Activated T-cell treated with anti-CD3 and anti-CD28 coated beads, Interleukin-2, amount 50 U/mL, for 72 hours (primary cell): ENCODE measurements at regions not wholly inside any gene's neighbourhood (a gene's known extent, or its start where the extent isn't known, plus 50 kb on each side); places are given as distances from the start of the nearest gene placed in this dataset.
"Not testable (repeated sequence)": the region's sequence is repeated elsewhere in the genome, so short reads cannot be mapped to it uniquely, and the experiment has no call there.

Experiments used
- ATAC-seq, 2 donors: fragments of 150-1000 bp; cut with Tn5 transposase; replicated peaks in 1 of 2; 2 replicates each; pipeline ENCODE4 v1.10.0; 2021; ENCODE audit warnings: moderate library complexity in 2 of 2, mild to moderate bottlenecking in 1 of 2
- DNase-seq, 2 donors: peaks; one replicate each; pipeline ENCODE4 v3.0.0; 2021 to 2022; ENCODE audit warnings: mixed read lengths in 1 of 2
- H3K27ac Mint-ChIP-seq: one replicate; pipeline ENCODE4 v1.8.0; 2022; ENCODE audit warnings: mild to moderate bottlenecking, moderate library complexity, mixed read lengths
- H3K27me3 Mint-ChIP-seq: one replicate; pipeline ENCODE4 v1.8.0; 2022; ENCODE audit warnings: low read depth, mixed read lengths
- H3K36me3 Mint-ChIP-seq, 2 donors: one replicate each; pipeline ENCODE4 v1.8.0; 2022; ENCODE audit warnings: mixed read lengths in 2 of 2, mild to moderate bottlenecking in 1 of 2; ENCODE audit not compliant: insufficient read depth in 2 of 2
- H3K4me1 Mint-ChIP-seq: one replicate; pipeline ENCODE4 v1.8.0; 2022; ENCODE audit warnings: low read depth, mixed read lengths
- H3K4me3 Mint-ChIP-seq, 2 donors: one replicate each; pipeline ENCODE4 v1.8.0; 2022; ENCODE audit warnings: mild to moderate bottlenecking in 2 of 2, mixed read lengths in 2 of 2, moderate library complexity in 2 of 2
- H3K9me3 Mint-ChIP-seq, 2 donors: one replicate each; pipeline ENCODE4 v1.8.0; 2022; ENCODE audit warnings: mixed read lengths in 2 of 2

- Mint-ChIP-seq H3K4me1 (no peaks in the 10 kb centered on the region), H3K4me3 (no peak overlapping the region), H3K36me3 (peaks cover 0 to 1% of the 10 kb centered on the region in 2 donors), H3K27ac (no peak overlapping the region), H3K27me3 (no peaks in the 10 kb centered on the region), H3K9me3 (peaks cover 9 to 12% of the 10 kb centered on the region in 2 donors)
- DNase-seq (no peak), ATAC-seq (no peak)
These were observed 102.4 kb upstream of the DLGAP1 start for GRCh38 chr18:4557502-4557901.

GRCh38 chr18:4551001-4551360, 95.9 kb upstream of the DLGAP1 start:
- no peak for DNase-seq
- no peak overlapping the region for H3K27ac Mint-ChIP-seq
- ATAC-seq: no peak
- H3K9me3 Mint-ChIP-seq: peaks cover 1 to 5% of the 10 kb centered on the region in 2 donors
- H3K27me3 Mint-ChIP-seq: no peaks in the 10 kb centered on the region
- peaks cover 0 to 1% of the 10 kb centered on the region in 2 donors for H3K36me3 Mint-ChIP-seq
- H3K4me3 Mint-ChIP-seq: no peak overlapping the region
- no peaks in the 10 kb centered on the region for H3K4me1 Mint-ChIP-seq

DNA sequence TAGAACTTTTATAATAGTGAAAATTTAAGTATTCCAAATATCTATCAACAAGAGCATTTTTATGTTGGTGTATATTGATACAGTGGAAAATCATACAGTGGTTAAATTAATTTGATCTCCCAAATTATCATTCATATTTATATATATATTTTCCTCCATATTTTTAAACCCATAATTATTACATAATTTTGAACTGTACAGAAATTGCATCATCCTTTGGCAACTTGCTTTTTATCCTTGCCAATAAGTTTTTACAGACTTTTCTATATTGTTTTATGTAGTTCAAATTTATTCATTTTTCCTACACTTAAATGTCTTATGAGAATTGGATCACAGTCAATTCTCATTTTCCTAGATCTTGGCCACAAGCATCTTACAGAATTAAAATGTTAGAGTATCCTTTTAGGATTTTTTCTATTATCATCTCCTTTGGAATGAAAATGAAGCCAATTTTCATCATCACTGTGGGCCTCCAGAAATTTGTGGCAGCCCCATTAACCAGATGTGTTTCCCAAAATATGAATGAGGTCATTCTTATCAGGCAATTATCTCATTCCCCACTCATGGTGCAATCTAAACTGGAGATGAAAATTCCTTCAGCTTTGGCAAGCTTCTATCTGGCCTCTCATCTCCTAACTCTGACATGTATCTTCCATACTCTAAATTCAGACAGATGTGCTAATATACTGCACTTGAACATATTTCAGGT, 94.2 kb upstream of the DLGAP1 start:
- Mint-ChIP-seq H3K9me3 (peaks cover 2 to 6% of the 10 kb centered on the region in 2 donors), H3K27ac (no peak overlapping the region), H3K36me3 (peaks cover 0 to 2% of the 10 kb centered on the region in 2 donors), H3K4me1 (no peaks in the 10 kb centered on the region), H3K27me3 (no peaks in the 10 kb centered on the region), H3K4me3 (no peak overlapping the region)
- ATAC-seq (no peak), DNase-seq (no peak)

- no peak for ATAC-seq
- H3K27ac Mint-ChIP-seq: no peak overlapping the region
These were observed 92.0 kb upstream of the DLGAP1 start for GRCh38 chr18:4547126-4547525.

GRCh38 chr18:4544142-4544541, 89.0 kb upstream of the DLGAP1 start:
- no peak overlapping the region for H3K4me3 Mint-ChIP-seq
- H3K36me3 Mint-ChIP-seq: peaks cover 0 to 2% of the 10 kb centered on the region in 2 donors
- ATAC-seq (no peak), DNase-seq (no peak)
- H3K4me1 Mint-ChIP-seq: no peaks in the 10 kb centered on the region
- H3K27ac Mint-ChIP-seq: no peak overlapping the region
- peaks cover 3 to 4% of the 10 kb centered on the region in 2 donors for H3K9me3 Mint-ChIP-seq
- H3K27me3 Mint-ChIP-seq: no peaks in the 10 kb centered on the region

More at GRCh38 chr18:4547126-4547525, 92.0 kb upstream of the DLGAP1 start:
- Mint-ChIP-seq H3K4me1 (no peaks in the 10 kb centered on the region), H3K9me3 (peaks cover 2 to 6% of the 10 kb centered on the region in 2 donors), H3K4me3 (no peak overlapping the region), H3K36me3 (peaks cover 0 to 2% of the 10 kb centered on the region in 2 donors), H3K27me3 (no peaks in the 10 kb centered on the region)
- no peak for DNase-seq

- H3K27me3 Mint-ChIP-seq: no peaks in the 10 kb centered on the region
These were observed 88.6 kb upstream of the DLGAP1 start for GRCh38 chr18:4543711-4544110.

DNA sequence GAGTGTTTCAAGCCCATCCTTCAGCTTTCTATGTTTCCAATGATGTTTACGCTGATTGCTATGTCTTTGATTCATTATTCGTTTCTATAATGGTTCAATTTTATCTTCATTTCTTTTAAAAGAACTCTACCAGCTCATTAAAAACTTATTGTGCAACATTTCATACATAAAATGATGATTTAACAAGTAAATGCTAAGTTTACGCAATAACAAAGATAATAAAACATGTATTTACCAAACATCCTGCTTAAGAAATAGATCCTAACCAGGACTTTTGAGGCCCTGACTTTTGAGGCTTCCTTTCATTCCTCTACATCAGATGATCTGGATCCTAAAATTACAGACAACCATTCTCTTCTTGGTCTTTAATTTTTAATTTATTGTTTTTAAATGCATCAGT, 86.5 kb upstream of the DLGAP1 start:
- peaks cover 2 to 5% of the 10 kb centered on the region in 2 donors for H3K36me3 Mint-ChIP-seq
- DNase-seq: no peak

More at GRCh38 chr18:4543711-4544110, 88.6 kb upstream of the DLGAP1 start:
- Mint-ChIP-seq H3K9me3 (peaks cover 3 to 6% of the 10 kb centered on the region in 2 donors), H3K4me3 (no peak overlapping the region), H3K4me1 (no peaks in the 10 kb centered on the region), H3K27ac (no peak overlapping the region), H3K36me3 (peaks cover 2 to 4% of the 10 kb centered on the region in 2 donors)
- ATAC-seq (no peak), DNase-seq (no peak)

GRCh38 chr18:4536447-4536846, 81.3 kb upstream of the DLGAP1 start:
- no peaks in the 10 kb centered on the region for H3K4me1 Mint-ChIP-seq
- no peaks in the 10 kb centered on the region for H3K27me3 Mint-ChIP-seq
- no peak overlapping the region for H3K4me3 Mint-ChIP-seq
- H3K36me3 Mint-ChIP-seq: peaks cover 3 to 11% of the 10 kb centered on the region in 2 donors
- H3K9me3 Mint-ChIP-seq: peaks cover 12 to 19% of the 10 kb centered on the region in 2 donors
- DNase-seq (no peak), ATAC-seq (no peak)
- no peak overlapping the region for H3K27ac Mint-ChIP-seq

More for the DNA sequence above, 86.5 kb upstream of the DLGAP1 start:
- Mint-ChIP-seq H3K4me1 (no peaks in the 10 kb centered on the region), H3K27me3 (no peaks in the 10 kb centered on the region), H3K9me3 (peaks cover 7 to 12% of the 10 kb centered on the region in 2 donors), H3K4me3 (no peak overlapping the region), H3K27ac (no peak overlapping the region)
- no peak for ATAC-seq

GRCh38 chr18:4528405-4528804, 73.3 kb upstream of the DLGAP1 start:
- Mint-ChIP-seq H3K36me3 (peaks cover 2 to 3% of the 10 kb centered on the region in 2 donors), H3K27ac (no peak overlapping the region), H3K27me3 (no peaks in the 10 kb centered on the region), H3K4me1 (no peaks in the 10 kb centered on the region), H3K4me3 (no peak overlapping the region), H3K9me3 (peaks cover 9 to 30% of the 10 kb centered on the region in 2 donors)
- DNase-seq (no peak), ATAC-seq (no peak)

GRCh38 chr18:4527826-4528225, 72.7 kb upstream of the DLGAP1 start:
- H3K4me3 Mint-ChIP-seq, H3K27me3 Mint-ChIP-seq, H3K4me1 Mint-ChIP-seq: not testable (repeated sequence)

GRCh38 chr18:4524096-4524495, 69.0 kb upstream of the DLGAP1 start:
- H3K9me3 Mint-ChIP-seq: peaks cover 6 to 19% of the 10 kb centered on the region in 2 donors
- H3K36me3 Mint-ChIP-seq: no peaks in the 10 kb centered on the region
- H3K4me1 Mint-ChIP-seq: no peaks in the 10 kb centered on the region
- no peak overlapping the region for H3K4me3 Mint-ChIP-seq
- no peak overlapping the region for H3K27ac Mint-ChIP-seq
- ATAC-seq: no peak
- no peaks in the 10 kb centered on the region for H3K27me3 Mint-ChIP-seq
- no peak for DNase-seq

More at GRCh38 chr18:4527826-4528225, 72.7 kb upstream of the DLGAP1 start:
- peaks cover 6 to 27% of the 10 kb centered on the region in 2 donors for H3K9me3 Mint-ChIP-seq
- H3K27ac Mint-ChIP-seq, DNase-seq, H3K36me3 Mint-ChIP-seq, ATAC-seq: not testable (repeated sequence)

- DNase-seq: no peak
- no peaks in the 10 kb centered on the region for H3K27me3 Mint-ChIP-seq
- ATAC-seq: no peak
- H3K36me3 Mint-ChIP-seq: no peaks in the 10 kb centered on the region
- no peaks in the 10 kb centered on the region for H3K4me1 Mint-ChIP-seq
- no peak overlapping the region for H3K4me3 Mint-ChIP-seq
- H3K9me3 Mint-ChIP-seq: peaks cover 2 to 6% of the 10 kb centered on the region in 2 donors
- H3K27ac Mint-ChIP-seq: no peak overlapping the region
These were observed 56.1 kb upstream of the DLGAP1 start for GRCh38 chr18:4511166-4511565.

DNA sequence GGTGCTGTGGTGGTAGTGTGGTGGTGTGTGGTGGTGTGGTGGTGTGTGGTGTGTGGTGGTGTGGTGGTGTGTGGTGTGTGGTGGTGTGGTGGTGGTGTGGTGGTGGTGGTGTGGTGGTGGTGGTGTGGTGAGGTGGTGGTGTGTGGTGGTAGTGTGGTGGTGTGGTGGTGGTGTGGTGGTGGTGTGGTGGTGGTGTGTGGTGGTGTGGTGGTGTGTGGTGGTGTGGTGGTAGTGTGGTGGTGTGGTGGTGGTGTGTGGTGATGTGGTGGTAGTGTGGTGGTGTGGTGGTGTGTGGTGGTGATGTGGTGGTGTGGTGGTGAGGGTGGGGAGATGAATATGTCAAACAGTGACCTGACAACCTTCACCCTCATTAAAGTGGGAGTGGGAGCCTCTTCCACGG, 55.6 kb upstream of the DLGAP1 start:
- Mint-ChIP-seq H3K9me3 (peaks cover 2 to 6% of the 10 kb centered on the region in 2 donors), H3K36me3 (no peaks in the 10 kb centered on the region), H3K27me3 (no peaks in the 10 kb centered on the region), H3K27ac (no peak overlapping the region), H3K4me3 (no peak overlapping the region), H3K4me1 (no peaks in the 10 kb centered on the region)
- DNase-seq (no peak), ATAC-seq (peak in 1 of 2 donors; percentile 27)

DNA sequence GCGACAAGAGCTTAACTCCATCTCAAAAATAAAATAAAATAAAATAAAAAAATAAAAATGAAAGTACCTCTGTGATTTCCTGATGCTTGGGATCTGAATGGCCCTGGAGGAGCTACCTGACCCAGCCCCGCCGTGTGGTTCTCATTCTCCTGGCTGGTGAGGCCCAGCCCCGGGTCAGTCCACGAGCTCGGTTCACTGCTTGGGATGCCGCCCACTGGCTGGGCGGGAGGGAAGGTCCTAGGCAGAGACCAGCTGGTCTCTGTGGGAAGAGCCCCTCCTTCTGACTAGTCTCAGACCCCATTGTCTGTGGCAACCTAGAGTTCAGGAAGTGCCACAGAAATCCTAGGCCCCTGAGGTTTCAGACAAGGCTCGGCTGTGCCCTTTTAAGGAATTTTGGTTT, 55.1 kb upstream of the DLGAP1 start:
- no peaks in the 10 kb centered on the region for H3K4me1 Mint-ChIP-seq
- H3K27ac Mint-ChIP-seq: peak overlapping the region; percentile 46
- no peaks in the 10 kb centered on the region for H3K36me3 Mint-ChIP-seq
- H3K27me3 Mint-ChIP-seq: no peaks in the 10 kb centered on the region
- H3K4me3 Mint-ChIP-seq: no peak overlapping the region
- ATAC-seq (no peak), DNase-seq (no peak)
- peaks cover 2 to 6% of the 10 kb centered on the region in 2 donors for H3K9me3 Mint-ChIP-seq
